BLaER1 (cell line): ENCODE measurements at regions not wholly inside any gene's neighbourhood (a gene's known extent, or its start where the extent isn't known, plus 50 kb on each side); places are given as distances from the start of the nearest gene placed in this dataset.

Experiments used
- H3K27ac ChIP-seq: shearing (Covaris generic); formaldehyde crosslinking; 2 replicates; pipeline ENCODE4 v1.8.1; 2022
- H3K27me3 ChIP-seq: shearing (Covaris generic); formaldehyde crosslinking; 2 replicates; pipeline ENCODE4 v1.8.1; 2022
- H3K36me3 ChIP-seq: shearing (Covaris generic); formaldehyde crosslinking; 2 replicates; pipeline ENCODE4 v1.8.1; 2022
- H3K4me1 ChIP-seq: shearing (Covaris generic); formaldehyde crosslinking; 2 replicates; pipeline ENCODE4 v1.8.1; 2022
- H3K4me2 ChIP-seq: shearing (Covaris generic); formaldehyde crosslinking; 2 replicates; pipeline ENCODE4 v1.8.1; 2022
- H3K4me3 ChIP-seq: shearing (Covaris generic); formaldehyde crosslinking; 2 replicates; pipeline ENCODE4 v1.8.1; 2022
- H3K9ac ChIP-seq: shearing (Covaris generic); formaldehyde crosslinking; 2 replicates; pipeline ENCODE4 v1.8.1; 2022
- H3K9me3 ChIP-seq: shearing (Covaris generic); formaldehyde crosslinking; 2 replicates; pipeline ENCODE4 v1.8.1; 2022
- H4K20me1 ChIP-seq: shearing (Covaris generic); formaldehyde crosslinking; 2 replicates; pipeline ENCODE4 v1.8.1; 2022
- Cebpa-rat ChIP-seq: shearing (Covaris generic); IDR thresholded peaks from 2 replicates; pipeline ENCODE4 v1.8.1; 2022

DNA sequence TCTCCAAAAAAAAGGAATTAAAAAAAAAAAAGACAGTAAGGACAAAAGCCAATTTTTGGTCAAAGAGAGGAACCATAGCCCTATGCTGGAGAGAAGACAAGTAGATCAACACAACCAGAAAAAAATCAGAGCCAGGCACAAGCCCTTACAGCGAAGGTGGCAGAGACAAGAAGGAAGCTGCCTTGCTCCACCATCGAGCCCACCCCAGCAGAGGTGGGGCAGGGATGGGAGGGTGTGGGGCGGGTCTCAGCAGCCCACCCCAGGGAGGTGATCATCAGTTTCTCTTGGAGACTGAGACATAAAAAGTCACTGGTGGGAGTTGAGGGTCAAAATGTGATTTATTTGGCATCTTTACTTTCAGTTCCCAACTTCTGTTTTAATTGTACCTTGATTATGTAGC lies 332.4 kb downstream of the FOXO1 start:
- Histone ChIP-seq H3K4me2 (no peak overlapping the region), H3K27me3 (no peaks in the 10 kb centered on the region), H3K9me3 (peaks cover 17% of the 10 kb centered on the region), H3K9ac (no peak overlapping the region), H3K4me3 (no peak overlapping the region), H3K27ac (no peak overlapping the region), H4K20me1 (no peaks in the 10 kb centered on the region), H3K36me3 (no peaks in the 10 kb centered on the region), H3K4me1 (0 out of 2 replicates have a peak, but pooled peaks cover 11% of the 10 kb centered on the region)
- TF ChIP-seq Cebpa-rat: no peak

DNA sequence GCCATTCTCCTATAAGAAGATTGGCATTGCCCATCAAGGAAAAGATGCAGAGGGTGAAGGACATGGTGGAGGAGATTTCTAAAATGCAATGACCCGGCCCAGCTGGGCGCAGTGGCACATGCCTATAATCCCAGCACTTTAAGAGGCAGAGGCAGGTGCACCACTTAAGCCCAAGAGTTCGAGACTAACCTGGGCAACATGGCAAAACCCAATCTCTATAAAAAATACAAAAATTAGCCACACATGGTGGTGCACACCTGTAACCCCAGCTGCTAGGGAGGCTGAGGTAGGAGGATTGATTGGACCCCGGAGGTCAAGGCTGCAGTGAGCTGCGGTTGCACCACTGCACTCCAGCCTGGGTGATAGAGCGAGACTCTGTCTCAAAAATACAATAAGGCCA lies 331.8 kb downstream of the FOXO1 start:
- H3K9ac ChIP-seq: no peak overlapping the region
- no peaks in the 10 kb centered on the region for H4K20me1 ChIP-seq
- no peak overlapping the region for H3K4me3 ChIP-seq
- H3K9me3 ChIP-seq: peaks cover 14% of the 10 kb centered on the region
- TF ChIP-seq Cebpa-rat: no peak
- H3K27me3 ChIP-seq: no peaks in the 10 kb centered on the region
- H3K4me1 ChIP-seq: 0 out of 2 replicates have a peak, but pooled peaks cover 11% of the 10 kb centered on the region
- no peak overlapping the region for H3K27ac ChIP-seq
- H3K4me2 ChIP-seq: no peak overlapping the region
- H3K36me3 ChIP-seq: no peaks in the 10 kb centered on the region

DNA sequence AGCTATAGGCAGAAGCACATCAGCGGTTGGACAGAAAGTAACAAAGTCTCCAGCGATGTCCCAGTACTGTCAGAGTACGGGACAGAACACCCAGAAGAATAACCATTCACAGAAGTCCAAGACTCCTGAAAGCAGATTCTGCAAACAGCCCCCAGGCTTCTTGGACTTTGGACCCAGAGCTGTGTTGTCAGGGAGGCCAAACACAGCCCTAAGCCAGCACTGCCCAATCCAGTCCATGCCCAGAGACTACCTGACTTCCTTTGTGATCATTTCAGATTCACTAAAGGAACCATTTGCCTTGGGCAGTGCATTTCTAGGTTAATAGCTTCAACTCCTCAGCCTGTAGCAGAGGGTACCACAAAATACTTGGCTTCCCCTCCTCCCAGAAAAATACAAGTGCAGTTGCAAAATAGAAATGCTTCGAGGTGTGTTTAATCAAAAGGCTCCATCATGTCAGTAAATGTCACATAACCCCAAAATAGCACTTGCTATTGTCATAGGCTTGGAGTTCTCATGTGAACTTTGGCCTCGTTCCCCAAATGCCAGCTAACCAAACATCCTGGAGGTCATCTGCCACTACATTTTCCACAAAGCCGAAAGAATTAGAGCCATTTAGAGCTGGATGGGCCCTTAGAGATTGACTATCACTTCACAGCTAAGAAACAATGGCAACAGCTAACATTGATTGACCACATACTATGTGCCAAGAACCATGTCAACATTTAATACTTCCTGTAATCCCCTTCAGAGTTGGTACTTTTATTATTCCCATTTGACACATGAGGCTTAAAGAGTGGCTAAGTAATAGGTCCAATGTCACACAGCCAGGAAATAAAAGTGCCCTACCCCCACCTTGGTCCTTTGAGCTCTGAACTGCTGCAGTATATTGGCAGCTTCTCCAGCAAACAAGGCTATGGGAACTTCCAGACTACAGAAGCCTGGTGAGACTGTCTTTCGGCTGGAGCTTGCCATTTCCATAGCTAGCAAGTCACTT lies 329.9 kb downstream of the FOXO1 start:
- Histone ChIP-seq H3K27me3 (no peaks in the 10 kb centered on the region), H3K4me3 (no peak overlapping the region), H3K4me2 (no peak overlapping the region), H3K9me3 (peaks cover 5% of the 10 kb centered on the region; the same call in 1 of the 2 replicates), H3K9ac (no peak overlapping the region), H3K36me3 (no peaks in the 10 kb centered on the region), H3K4me1 (0 out of 2 replicates have a peak, but pooled peaks cover 6% of the 10 kb centered on the region), H3K27ac (no peak overlapping the region), H4K20me1 (no peaks in the 10 kb centered on the region)
- TF ChIP-seq Cebpa-rat: no peak

DNA sequence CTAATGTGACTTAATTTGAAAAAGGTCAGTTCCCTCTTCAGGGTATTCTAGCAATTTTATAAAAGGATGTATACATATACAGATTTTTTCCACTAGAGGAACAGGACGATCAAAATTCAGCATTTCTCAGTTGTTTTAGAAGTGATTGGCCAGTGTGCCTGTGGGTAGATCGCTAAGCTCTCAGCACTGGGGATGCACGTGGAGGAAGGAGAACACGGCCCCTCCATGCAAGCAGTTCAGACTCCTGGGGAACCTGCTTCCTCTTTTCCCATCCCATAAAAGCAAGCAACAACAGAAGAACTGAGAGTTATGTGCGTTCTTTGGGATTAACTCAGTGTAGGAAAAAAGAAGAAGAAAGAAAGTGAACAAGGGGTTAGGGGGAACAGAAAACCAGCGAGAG lies 328.8 kb downstream of the FOXO1 start:
- Histone ChIP-seq H3K27me3 (no peaks in the 10 kb centered on the region), H3K4me2 (no peak overlapping the region), H3K27ac (no peak overlapping the region), H3K4me1 (no peaks in the 10 kb centered on the region), H3K4me3 (no peak overlapping the region), H3K9ac (no peak overlapping the region), H3K36me3 (no peaks in the 10 kb centered on the region), H4K20me1 (no peaks in the 10 kb centered on the region), H3K9me3 (peaks cover 15% of the 10 kb centered on the region)
- no peak for TF ChIP-seq Cebpa-rat

DNA sequence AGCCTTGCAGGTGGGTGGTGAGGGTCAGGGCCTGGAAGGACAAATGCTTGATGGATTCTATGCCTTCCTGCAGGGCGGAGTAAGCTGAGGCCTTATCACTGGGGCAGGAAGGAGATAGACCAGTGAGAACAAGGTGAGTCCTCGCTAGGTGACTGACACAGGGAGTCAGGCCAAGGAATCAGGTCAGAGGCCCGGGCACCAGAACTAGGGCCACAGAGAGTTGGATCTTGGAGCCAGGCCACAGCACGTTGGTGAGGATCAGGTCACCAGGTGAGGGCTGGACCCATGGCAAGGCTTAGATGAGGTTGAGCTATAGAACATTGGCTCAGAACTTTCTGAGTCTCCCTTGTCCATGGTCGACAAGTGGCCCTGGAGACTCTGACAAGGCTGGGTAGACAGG lies 328.2 kb downstream of the FOXO1 start:
- H3K27ac ChIP-seq: no peak overlapping the region
- no peaks in the 10 kb centered on the region for H3K36me3 ChIP-seq
- H3K4me3 ChIP-seq: no peak overlapping the region
- H4K20me1 ChIP-seq: no peaks in the 10 kb centered on the region
- H3K9me3 ChIP-seq: peaks cover 15% of the 10 kb centered on the region
- H3K4me1 ChIP-seq: no peaks in the 10 kb centered on the region
- H3K27me3 ChIP-seq: no peaks in the 10 kb centered on the region
- TF ChIP-seq Cebpa-rat: no peak
- no peak overlapping the region for H3K9ac ChIP-seq
- no peak overlapping the region for H3K4me2 ChIP-seq

DNA sequence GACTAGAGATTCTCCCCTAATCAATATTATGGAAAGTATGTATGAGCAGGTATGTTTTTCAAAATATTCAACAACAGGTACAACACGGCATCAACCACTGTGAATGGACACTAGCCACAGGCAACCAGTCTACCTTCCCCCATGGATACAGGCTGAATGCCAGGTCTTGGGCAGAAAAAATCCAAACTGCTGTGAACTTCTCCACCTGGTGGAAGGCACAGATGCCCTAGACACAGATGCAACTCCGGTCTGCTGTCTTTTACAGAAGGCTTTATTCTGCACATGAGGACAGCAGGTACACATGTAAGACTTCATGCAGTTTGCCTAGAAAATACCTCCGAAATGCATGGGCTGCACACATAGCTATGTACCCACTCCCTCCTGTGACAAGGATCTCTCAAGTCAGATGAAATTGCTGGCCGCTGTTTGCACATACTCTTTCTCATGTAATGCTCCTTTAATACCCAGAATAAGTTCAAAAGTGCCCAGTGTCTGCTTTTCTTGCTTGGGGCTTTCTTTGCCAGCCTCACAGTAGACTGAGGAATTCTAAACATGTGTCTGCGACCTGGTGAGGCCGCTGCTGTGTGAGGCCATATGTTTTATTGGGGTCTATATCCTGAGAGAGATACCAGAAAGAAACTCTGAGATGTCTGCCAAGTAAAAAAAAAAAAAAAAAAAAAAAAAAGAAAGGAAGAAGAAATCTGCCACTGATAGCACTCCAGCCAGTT lies 325.9 kb downstream of the FOXO1 start:
- no peaks in the 10 kb centered on the region for H3K36me3 ChIP-seq
- H3K9ac ChIP-seq: no peak overlapping the region
- H3K4me3 ChIP-seq: no peak overlapping the region
- TF ChIP-seq Cebpa-rat: no peak
- H3K27me3 ChIP-seq: no peaks in the 10 kb centered on the region
- H3K27ac ChIP-seq: no peak overlapping the region
- peaks cover 11% of the 10 kb centered on the region for H3K9me3 ChIP-seq
- H3K4me2 ChIP-seq: no peak overlapping the region
- no peaks in the 10 kb centered on the region for H3K4me1 ChIP-seq
- no peaks in the 10 kb centered on the region for H4K20me1 ChIP-seq

DNA sequence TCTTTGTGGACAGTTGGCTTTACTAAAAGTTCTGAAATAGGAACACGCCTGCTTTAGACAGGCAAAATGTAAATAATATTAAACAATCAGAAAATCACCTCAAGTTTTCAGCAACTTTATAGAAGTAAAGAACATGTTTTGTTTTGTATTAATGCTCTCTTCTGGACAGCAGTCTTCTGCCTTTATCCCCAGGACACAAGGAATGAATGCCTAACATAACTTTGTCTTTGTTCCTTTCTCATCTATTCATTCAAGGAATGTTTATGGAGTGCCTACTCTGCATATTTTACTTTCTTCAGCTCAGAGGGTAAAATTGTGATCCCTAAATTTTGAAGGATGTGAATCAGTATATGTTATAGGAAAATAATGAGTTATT lies 325.4 kb downstream of the FOXO1 start:
- H3K36me3 ChIP-seq: no peaks in the 10 kb centered on the region
- H3K27me3 ChIP-seq: no peaks in the 10 kb centered on the region
- peaks cover 11% of the 10 kb centered on the region for H3K9me3 ChIP-seq
- no peak overlapping the region for H3K9ac ChIP-seq
- no peak for TF ChIP-seq Cebpa-rat
- H3K4me2 ChIP-seq: no peak overlapping the region
- no peak overlapping the region for H3K27ac ChIP-seq
- no peaks in the 10 kb centered on the region for H3K4me1 ChIP-seq
- H3K4me3 ChIP-seq: no peak overlapping the region
- H4K20me1 ChIP-seq: no peaks in the 10 kb centered on the region

DNA sequence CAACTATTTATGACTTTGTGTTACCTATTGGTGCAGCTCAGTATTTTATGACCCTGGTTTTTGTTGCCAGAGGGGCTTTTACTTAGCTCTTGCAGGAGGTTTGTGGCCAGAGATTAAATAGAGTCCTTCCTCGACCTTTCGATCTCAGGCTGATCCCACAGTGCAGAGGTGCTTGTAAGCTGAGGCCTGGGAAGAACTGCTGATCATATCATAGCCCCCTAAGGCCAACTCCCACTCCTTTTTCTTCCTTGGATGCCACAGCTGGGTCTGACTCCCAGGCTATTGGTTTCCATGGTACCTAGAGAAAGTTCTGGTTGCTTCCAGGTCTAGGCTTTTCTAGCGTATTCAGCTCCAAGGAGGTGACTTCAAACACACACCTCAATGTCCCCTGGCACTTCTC lies 324.9 kb downstream of the FOXO1 start:
- Histone ChIP-seq H3K27me3 (no peaks in the 10 kb centered on the region), H3K4me3 (no peak overlapping the region), H3K4me1 (no peaks in the 10 kb centered on the region), H3K9me3 (peaks cover 11% of the 10 kb centered on the region), H3K36me3 (no peaks in the 10 kb centered on the region), H3K4me2 (no peak overlapping the region), H4K20me1 (no peaks in the 10 kb centered on the region), H3K9ac (no peak overlapping the region), H3K27ac (no peak overlapping the region)
- TF ChIP-seq Cebpa-rat: no peak

DNA sequence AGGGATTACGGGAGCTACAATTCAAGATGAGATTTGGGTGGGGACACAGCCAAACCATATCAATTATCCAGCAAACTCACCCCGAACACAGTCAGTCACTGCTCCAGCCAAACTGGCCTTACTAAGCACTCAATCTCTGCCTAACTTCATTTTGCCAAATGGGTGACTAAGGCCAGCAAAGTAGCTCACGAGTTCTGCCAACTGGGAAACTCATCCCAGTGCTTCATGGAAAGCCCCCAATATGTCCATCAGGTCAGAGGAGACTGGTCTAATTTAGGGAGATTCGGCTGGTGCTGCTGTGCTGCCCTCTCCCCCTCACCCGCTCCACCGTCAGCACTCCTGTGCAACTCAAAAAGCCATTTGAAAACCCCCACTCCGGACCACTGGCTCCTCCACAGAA lies 324.0 kb downstream of the FOXO1 start:
- no peak for TF ChIP-seq Cebpa-rat
- no peaks in the 10 kb centered on the region for H3K4me1 ChIP-seq
- no peaks in the 10 kb centered on the region for H3K36me3 ChIP-seq
- no peak overlapping the region for H3K4me2 ChIP-seq
- H4K20me1 ChIP-seq: no peaks in the 10 kb centered on the region
- no peak overlapping the region for H3K27ac ChIP-seq
- H3K4me3 ChIP-seq: no peak overlapping the region
- no peaks in the 10 kb centered on the region for H3K27me3 ChIP-seq
- no peak overlapping the region for H3K9ac ChIP-seq
- H3K9me3 ChIP-seq: peaks cover 11% of the 10 kb centered on the region

DNA sequence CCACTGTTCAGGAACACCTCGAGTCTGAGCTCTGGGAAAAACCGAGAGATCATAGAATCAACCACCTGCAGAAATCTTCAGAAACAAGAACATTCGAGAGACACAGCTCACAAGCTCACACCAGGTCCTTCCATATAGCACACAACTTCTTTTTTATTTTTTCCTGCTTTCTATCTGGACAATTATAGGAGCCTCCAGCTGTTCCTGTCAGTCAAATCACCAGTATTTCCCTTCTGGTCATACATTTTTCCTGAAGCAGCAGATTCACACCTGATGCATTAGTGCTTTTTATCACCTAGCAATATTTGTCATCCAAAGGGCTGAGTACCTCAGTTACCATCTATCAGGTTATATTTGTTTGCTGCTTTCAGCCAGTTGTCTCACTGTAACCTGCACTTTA lies 323.5 kb downstream of the FOXO1 start:
- Histone ChIP-seq H3K27ac (no peak overlapping the region), H3K36me3 (no peaks in the 10 kb centered on the region), H3K4me3 (no peak overlapping the region), H4K20me1 (no peaks in the 10 kb centered on the region), H3K27me3 (no peaks in the 10 kb centered on the region), H3K4me2 (no peak overlapping the region), H3K4me1 (no peaks in the 10 kb centered on the region), H3K9ac (no peak overlapping the region), H3K9me3 (peaks cover 11% of the 10 kb centered on the region)
- TF ChIP-seq Cebpa-rat: no peak
